Activated CD8-positive, alpha-beta memory T cell treated with anti-CD3 and anti-CD28 coated beads for 48 hours (primary cell): ENCODE measurements at regions not wholly inside any gene's neighbourhood (a gene's known extent, or its start where the extent isn't known, plus 50 kb on each side); places are given as distances from the start of the nearest gene placed in this dataset.

Experiments used
- DNase-seq, 3 experiments: peaks; one replicate each; pipeline ENCODE4 v3.0.0-alpha.2; 2020; ENCODE audit warnings: low read depth in 2 of 3, low spot score in 2 of 3

DNA sequence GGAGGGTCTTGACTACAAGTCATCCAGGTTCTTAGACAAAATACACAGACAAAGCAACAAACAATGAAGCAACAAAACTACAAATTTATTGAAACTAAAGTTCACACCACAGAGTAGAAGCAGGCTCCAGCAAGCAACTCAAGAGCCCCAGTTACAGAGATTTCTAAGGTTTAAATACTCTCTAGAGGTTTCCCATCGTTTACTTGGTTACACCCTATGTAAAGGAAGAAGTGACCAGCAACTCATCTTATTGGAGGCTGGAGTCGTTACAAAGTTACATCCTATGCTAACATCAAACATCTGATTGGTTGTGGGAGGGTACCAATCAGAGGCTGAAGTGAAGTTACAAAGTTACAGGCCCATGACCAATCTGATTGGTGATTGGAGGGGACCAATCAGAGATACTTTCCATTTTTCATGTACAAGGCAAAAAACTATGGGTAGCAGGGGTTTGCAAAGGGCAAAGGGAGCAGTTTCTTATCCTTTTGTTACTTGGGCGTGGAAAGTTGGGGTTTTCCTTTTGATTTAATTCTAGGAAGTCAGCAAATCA, 2292.6 kb upstream of the C9orf72 start:
- DNase-seq, result no peak

DNA sequence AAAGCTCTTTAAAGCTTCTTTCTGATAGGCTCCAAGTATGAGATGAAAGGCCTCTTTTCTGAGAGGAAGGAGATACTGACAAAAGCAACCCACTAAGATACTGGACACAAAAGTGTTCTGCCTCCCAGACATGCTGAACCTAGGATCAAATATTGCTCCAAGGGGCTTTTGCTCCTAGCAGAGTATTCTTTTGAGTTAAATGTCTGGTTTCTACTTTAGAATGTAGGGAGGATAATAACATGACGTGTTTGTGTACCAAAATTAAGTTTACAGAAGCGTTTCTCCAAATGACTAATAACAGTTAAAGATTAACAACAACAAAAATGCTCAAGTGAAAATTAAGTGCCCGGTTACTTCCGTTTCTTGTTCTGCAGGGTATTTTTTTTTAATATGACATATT, 2293.3 kb upstream of the C9orf72 start:
- DNase-seq, result no peak

DNA sequence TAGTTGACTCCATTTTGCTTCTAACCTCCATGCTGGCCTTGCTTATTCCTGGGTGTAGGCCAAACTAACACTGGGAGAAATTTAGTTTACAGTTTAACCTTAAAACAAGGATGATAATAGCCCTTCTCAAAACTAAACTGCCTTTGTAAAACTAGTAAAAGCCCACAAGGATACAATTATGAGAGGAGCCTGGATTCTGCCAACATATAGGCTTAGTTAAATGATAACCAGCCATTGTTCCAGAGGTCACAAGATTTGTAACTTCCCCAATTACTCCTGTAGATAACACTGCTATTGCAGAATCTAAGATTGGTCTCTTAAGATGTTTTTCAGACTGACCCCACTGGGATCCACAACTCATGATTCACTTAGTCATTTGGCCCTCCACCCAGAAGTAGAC, 2300.3 kb upstream of the C9orf72 start:
- no peak for DNase-seq

DNA sequence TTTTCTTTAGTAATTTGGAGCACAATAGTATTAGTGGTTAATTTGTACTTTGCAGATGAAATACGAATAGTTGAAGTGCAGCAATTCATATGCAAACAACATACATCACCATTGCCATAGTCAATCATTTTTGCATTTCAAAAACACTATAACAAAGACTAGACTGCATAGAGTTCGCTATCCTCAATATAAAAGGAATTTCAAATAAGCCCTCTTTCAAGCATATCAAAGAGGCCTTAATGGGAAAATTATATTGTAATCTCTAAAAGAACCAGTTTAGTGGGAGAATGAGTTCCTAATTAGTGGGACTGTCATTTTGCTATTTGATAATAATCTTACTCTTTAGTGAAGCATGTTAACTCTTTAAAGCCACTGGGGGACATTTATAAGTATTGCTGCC, 2302.3 kb upstream of the C9orf72 start:
- DNase-seq, result no peak

DNA sequence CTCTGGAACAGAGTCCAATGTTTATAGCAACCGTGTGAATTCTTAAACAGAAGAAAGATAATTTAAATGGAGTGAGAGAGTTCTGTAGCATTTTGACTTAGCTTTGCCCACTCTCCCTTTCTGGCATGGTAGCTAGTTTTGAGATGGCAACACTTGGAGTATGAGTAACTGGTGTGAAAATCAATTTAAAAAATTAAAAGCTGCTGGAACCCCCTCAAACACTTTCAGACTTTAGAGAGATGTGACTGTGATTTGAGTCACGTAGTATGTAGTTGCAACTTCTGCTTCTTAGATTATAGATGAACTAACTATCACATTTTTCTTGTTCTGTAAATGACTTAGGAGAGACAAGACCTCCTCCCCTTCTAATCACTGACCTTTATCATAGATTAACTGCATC, 2309.5 kb upstream of the C9orf72 start:
- DNase-seq, result no peak

DNA sequence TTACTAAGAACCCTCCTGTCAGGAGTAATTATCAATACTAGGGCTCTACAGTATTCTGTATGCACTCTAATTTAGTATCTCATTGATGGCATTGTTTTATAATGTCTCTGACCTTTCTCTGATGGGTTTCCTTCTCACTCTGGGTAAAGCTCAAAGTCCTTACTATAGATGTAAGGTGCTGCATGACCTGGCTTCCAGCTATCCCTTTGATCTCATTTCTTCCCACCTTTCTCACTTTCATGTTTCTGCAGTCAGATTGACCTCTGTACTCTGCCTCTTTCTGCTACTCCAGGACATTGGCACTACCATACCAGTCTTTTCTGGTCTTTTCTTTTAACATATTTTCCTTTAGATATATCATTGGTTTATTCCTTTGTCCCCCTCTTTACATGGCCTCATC, 2332.8 kb upstream of the C9orf72 start:
- DNase-seq, result no peak

DNA sequence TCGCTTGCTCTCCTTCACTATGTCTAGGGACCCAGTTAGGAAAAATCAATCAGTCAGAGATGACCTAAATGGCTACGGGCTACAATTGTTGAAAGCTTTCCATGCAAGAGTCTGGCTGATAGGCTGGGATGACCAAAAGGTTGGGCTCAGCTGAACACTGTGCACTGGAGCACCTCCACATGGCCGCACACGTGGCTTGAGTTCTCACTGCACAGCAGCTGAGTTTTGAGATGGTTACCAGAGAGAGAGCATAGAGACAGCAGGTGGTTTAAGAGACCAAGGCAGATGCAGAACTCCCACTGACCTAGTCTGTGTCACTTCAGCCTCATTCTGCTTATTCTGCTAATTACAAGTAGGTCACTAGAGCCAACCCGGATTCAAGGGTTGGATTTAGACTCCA, 2354.8 kb upstream of the C9orf72 start:
- DNase-seq, result no peak

DNA sequence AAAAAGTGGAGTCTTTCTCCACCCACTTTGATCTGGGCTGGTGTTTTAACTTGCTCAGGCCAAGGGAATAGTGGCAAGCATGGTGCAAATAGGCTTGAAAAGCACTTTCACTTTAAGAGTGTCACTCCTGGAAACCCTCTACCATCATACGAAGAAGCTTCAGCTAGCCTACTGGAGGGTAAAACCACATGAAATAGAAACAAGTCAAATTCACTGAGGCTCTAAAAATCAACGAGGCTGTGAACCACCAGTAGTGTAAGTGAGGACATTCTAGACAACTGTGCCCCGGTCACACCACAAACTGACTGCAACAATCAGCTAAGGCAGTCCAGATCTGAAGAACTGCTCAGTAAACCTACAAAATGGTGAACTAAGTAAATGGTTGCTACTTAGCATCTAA, 2366.3 kb upstream of the C9orf72 start:
- no peak for DNase-seq

DNA sequence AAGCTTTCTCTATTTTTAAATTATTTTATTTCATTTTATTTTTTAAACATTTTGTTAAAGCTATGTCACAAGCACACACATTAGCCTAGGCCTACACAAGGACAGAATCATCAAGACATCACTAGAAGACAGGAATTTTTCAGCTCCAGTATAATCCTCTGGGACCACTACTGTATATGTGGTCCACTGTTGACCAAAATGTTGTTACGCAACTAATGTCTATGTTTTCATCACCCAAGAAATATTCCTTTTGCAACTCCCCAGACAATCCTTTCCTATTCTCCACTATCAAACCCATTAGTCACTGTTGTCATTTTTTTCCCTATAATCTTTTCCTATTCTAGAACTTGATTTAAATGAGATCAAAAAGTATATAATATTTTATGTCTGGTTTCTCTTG, 2371.7 kb upstream of the C9orf72 start:
- DNase-seq, result no peak

DNA sequence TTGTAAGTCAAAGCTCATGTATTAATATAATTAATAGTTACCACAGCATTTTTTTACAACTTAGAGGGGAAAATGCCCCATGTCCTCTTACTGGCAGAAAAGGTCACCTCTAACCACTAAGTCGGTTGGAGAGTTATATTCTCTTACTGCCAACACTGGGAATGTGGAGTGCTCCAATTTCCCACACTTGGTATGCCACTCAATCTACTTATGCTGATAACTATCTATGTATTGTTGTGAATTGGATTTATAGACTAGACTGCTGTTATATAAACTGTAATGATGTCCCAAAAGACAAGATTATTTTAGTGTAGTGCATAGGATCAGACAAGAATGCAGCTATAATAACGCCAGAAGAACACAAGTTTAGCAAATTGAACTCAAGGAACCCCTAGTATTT, 2385.2 kb upstream of the C9orf72 start:
- no peak for DNase-seq

DNA sequence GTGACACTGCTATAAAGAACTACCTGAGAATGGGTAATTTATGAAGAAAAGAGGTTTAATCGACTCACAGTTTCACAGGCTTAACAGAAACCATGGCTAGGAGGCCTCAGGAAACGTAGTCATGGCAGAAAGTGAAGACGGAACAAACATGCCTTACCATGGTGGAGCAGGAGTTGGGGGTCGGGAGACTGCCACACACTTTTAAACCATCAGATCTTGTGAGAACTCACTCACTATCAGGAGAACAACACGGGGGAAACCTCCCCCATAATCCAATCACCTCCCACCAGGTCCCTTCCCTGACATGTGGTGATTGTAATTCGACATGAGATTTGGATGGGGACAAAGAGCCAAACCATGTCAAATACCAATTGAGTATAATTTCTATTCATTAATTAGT, 2392.6 kb upstream of the C9orf72 start:
- DNase-seq, result no peak

DNA sequence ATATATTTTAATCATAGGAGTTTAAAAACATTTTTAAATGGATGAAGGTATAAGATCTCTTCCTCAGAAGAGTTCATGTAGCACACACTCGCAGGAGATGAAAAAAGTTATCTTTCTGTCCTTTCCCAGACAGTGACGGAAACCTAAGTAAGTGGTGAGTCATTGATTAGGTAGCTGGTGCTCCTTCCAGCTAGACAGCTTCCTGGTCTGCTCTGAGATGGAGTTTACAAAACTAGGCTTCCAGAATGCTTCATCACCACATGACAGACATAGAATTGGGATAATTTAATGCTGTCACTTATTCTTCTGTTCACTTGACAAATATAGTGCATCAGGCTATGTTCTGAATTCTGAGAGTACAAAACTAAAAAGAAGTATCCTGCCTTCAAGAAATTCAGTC, 2393.0 kb upstream of the C9orf72 start:
- DNase-seq, result no peak

DNA sequence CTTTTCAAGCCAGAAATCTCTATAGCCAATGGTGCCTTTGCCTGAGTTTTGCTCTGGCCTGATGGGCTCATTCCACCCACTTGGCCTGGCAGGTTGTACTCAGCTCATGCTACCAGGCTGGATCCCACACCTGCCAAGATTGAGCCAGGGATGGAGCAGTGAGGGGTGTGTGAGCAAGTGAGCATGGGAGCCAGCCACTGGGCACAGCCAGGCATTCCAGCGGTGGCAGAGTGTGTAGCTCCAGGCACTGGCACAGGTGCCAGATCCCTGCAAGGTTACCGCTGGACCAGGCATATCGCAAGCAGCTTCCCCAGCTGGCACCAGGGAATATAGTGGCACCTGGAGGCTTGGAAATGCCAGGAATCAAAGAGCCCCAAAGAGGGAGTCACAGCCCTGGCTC, 2395.6 kb upstream of the C9orf72 start:
- no peak for DNase-seq

DNA sequence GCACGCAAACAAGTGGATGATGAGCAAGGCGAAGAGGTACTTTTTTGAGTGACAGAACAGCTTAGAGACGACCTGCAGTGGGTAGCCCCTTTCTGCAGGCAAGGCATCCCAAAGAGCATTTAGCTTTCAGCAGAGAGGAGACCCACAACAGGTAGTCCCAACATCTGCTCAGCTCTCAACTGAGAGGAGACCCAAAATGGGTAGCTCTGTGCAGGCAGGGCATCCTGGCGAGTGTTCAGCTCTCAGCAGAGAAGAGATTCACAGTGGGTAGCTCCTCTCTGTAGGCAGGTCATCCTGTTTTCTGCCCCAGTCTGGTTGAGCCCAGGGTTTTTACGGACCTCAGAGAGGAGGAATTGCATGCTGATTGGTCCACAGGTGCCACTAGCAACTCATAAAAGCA, 2396.1 kb upstream of the C9orf72 start:
- no peak for DNase-seq

DNA sequence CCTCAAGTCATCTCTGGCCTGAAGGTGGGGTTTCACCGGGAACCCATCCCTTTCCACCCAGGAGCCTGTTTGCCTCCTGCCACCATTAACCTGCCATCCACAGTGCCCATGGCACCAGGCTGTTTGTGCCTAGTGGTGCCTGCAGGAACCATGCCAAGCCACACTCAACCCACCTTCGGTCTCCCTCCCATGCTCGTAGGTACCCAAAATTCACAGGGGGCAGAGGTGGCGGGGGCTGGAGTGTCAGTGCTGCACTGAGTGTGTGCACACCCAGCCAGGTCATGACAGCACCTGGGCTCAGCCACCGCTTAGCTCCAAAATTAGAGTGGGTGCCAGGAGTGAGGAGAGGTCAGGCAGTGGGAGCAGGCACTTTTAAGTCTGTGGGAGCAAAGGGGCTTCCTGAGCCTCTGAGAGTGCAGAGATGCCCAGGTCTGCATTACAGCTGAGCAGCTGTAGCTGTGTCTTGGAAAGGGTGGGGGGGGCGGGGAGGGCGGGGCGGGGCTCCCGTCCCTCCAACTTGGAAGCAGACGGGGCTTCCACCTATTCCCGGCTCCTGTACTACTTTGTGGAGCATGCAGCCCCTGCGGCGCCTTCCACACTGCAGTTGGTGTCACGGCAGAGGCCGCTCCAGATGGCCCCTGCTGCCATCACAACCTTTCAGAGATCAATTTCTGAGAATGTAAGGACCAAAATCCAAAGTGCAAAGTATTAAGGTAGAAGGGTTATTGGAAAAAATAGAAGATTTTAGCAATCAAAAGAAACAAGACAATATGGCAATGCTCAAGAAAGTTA, 2396.8 kb upstream of the C9orf72 start:
- DNase-seq, result no peak

DNA sequence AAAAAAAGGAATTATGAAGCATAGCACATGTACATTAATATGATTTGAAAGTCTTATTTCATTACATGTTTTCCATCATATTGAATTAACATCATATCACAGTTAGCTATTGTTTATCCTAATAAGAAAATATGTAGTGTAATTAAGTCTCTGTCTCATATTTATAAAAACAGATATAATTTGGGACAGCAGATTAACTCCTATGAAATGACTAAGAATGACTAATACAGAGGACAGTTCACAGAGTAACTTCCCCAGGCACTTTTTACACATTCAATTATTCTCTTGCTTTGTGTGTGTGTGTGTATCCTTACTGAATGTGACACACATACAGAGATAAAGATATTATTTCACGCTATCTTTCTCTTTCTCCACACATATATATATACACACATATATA, 2400.9 kb upstream of the C9orf72 start:
- DNase-seq, result no peak

DNA sequence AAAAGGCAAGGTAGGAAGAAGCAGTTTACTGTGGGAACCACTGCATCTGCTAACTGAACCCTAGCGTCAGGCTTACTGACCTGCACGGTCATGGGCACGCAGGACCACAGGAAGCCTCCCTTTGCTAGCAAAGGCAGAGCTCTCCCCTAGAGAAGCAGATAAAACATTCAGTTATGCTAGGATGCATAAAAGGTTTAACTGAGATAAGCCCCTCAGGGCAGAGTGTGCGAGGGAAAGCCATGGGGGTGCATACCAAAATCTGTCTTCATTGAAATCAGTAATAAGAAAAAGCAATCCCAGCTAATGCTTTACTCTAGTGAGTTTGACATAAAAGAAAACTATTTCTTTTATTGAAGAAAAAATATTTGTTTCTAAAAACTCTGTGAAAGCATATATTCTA, 2403.7 kb upstream of the C9orf72 start:
- DNase-seq, result no peak

DNA sequence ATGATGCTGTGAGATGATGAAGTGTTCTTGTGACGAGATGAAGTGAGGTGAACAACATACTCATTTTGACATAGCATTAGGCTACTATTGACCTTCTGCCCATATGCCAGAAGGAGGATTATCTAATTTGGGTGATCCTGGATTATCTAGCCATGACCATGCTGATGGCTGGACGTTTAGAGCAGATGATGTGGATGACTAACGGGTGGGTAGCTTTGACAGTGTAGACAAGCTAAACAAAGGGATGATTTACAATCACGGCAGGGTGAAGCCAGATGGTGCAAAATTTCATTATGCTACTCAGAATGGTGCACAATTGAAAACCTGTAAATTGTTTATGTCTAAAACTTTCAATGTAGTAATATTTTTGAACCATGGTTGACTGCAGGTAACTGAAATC, 2403.4 kb upstream of the ACO1 start:
- no peak for DNase-seq

DNA sequence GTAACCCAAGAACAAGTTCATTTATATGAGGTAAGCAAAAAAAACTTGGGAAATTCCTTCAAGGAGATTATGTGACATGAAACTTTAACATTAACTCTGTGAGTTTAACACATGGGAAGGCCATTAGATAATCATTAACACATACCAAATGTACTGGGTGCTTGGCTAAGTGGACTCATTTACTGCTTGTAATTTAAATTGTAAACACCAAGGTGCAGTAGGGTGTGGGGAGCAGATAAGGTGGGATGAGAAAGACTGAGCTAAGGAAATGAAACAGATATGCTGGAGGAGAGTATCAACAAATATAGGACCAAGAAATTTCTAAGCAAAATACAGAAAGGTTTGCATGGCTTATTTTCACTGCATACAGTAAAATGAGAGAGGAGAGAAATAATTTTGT, 2384.8 kb upstream of the ACO1 start:
- no peak for DNase-seq

DNA sequence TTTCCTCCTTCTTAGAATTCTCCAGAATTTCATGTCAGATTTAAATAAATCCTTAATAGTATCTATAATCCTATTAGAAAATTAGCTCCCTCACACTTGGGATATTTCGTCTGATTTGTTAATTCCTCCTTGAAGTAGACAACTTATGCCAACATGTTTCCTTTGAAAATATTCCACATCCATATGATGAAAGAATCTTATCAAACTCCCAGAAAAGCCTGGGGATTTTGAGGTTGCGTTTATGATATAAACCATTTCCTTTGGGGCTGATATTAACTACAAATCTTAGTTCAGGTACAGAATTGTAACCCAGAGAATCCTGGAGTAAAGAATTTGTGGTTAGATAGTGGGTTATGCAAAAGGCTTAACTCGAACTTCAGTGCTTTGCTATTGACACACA, 2373.8 kb upstream of the ACO1 start:
- DNase-seq, result no peak

DNA sequence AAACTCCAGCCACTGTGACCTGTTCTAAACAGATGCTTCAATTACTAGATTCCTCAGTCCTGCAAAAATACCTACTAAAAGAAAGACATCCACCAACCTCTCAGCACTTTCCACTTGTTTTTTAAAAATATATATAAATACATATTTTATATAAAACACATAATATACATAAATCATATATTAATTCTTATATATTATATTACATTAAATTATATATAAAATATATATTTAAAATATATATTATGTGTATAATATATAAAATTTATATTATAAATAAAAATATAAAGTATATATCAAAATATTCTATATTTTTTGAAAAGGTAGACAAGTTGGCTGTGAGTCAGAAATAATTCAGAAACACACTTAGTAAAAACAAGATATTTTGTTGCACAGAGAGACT, 2371.8 kb upstream of the ACO1 start:
- DNase-seq, result no peak

DNA sequence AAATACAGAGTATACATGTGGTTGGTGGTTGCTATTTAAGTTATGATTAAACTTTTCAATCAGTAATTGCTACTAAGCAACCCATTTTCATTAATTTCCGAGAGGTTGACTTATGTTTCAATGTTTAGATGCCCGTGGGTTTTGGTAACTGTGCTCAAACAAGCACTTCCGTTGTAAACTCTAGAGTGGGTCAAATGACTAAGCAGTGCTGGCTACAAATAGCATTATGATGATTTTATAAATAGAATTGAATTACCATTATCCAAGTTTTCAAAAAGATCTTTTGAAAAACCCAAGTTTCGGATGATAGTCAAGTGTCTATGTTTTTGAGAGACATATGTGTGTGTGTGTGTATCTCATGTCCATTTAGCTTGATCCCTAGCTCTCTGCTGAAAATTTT, 2369.4 kb upstream of the ACO1 start:
- no peak for DNase-seq

DNA sequence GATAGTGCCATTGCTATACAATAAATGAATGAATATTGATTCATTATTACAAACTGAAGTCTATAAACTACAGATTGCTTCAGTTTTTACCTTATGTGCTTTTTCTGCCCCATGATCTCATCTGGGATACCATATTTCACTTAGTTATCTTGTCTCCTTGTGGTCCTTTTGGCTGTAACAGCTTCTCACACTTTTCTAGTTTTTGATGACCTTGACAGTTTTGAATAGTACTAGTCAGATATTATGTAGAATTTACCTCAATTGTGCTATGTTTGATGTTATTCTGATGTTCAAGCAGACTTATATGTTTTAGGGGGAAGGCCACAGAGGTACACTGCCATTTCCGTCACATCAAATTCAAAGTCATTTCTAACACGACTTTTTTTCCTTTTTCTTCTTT, 2364.3 kb upstream of the ACO1 start:
- DNase-seq, result no peak
